HL-60/S4 treated with phorbol 12-myristate 13-acetate at 8.2 ng/mL for 4 days and 3 days (cell line): ENCODE measurements at regions not wholly inside any gene's neighbourhood (a gene's known extent, or its start where the extent isn't known, plus 50 kb on each side); places are given as distances from the start of the nearest gene placed in this dataset.

Experiments used
- in situ Hi-C: fragments of 300-500 bp; cut with MboI; formaldehyde crosslinking; loops from 2 replicates; pipeline ENCODE4 v1.15.0; 2022; ENCODE audit warnings: low sequenced_read_pairs

DNA sequence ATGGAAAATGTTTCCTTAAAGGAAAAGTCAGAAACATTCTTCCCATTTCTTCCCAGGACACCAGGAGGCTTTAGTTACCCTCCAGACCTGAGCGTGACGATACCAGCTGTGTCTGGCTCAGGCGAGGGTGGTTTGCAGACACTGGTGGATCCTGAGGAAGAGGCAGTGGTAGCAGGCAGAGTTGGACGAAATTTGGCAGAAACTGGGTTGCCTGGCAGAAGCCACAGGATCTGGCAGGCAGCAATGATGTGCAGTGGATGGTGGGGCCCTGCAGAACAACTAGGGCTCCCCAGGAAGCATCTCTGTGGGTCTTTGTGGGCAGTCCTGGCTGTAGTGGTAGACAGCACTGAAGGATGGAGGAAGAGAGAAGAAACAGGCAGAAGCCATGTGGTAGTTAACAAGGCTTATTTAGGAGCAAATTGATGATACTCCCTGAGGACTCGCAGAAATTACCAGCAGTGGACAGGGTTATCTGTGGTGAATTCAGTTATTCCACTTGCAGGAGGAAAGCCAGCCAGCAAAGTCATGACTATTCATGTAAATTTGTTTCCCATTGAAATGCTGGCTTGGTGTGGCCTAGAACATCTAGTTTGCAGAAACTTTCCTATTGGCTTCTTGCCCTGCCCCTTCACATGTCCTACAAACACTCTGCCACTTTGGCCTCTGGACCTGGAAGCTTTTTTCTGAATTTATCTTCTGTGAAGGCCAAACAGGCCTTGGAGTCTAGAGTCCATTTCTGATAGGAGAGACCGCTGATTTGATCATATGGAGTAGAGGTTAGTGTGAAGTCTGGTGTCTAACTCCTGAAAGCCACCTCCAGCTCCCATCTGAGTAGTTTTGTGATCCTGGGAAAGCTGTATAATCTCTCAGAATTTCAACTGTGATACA is 212.0 kb downstream of the DMRT2 start:
- in situ Hi-C loops = no loop called here

DNA sequence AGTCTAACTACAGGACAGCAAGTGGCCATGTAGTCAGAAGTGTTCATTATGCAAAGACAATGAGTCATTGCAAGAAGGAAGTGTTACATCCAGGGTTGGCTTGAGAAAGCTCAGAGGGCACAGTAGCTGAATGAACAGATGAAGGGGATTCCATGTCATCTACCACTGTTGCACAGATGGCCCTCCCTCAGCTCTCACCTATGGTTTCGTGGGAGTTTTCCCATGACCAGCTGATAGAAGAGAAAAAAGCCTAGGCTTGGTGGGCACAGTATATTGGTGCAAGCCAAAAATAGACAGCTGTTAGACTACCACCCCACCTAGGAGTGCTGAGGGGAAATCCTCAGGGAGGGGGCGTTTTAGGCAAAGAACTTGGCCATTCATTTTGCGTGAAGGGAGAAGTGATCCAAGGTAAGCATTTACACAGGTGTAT is 217.0 kb downstream of the DMRT2 start:
- in situ Hi-C loops = no loop called here

DNA sequence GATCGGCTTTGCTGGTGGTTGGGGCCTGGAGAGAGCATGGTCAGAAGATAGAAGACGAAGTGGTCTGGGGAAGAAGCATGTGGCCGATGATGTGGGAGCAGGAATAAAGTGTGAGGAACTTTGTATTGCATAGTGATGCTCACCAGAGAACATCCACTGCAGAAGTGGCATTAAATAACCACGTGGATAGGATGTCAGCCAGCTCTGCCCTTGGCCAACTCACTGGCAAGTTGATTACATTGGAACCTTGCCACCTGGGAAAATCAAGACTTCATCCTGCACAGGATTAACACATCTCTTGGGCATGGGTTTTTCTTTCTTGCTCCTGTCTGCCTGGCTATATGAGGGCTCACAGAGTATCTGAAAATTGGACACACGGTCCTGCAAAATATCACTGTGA is 217.4 kb downstream of the DMRT2 start:
- in situ Hi-C loops = no loop called here

DNA sequence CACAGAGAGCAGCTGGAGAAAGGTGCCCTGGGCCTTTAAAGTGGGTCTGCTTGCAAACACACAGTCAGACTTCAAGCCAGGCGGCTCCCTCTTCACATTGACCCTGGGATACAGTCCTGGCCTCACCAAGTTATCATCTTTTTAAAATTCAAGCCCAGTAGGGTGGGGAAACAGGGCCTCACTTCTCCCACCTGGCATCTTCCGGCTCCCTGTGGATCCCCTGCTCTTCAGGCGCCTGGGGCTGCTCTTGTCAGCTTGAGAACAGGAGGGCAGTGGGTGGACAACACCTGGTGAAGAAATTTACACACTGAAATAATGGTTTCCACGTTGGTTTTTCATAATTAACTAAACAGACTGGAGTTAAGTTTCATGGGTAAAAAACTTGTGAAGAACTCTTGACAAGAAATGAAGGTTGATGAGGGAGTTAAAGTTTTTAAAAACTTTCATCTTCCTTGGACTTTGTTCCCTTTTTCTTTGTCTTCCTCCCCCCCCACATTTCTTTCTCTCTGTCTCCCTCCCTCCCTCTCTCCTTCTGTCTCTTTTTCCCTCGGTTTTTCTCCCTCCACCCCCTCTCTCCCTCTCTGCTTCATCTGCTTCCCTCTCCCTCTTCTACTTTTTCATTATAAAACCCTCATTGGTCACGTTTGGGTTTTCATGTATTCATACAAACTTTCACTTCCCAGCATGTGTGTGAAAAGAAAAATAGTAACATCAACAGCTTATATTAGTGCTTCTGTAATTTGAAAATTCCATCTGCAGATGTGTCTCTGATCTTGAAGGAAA is 219.6 kb downstream of the DMRT2 start:
- in situ Hi-C loops = no loop called here

DNA sequence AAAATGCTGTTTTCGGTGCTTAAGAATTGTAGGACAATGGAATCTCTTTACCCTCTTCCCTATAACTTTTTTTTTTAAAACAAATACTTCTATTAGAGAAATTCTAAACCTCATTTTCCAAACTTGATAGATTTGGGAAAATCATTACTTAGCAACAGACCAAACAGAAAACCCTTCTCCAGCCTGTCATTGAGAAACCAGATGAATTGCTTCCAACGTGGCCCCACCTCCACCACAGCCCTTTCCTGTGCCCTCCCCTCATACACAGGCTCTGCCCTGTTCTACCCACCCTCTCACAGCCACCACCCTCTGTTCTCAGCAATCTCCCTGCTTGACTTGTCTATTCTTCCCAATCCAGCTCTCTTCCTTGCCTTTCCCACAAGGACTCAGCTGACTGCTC is 221.2 kb downstream of the DMRT2 start:
- in situ Hi-C loops = no loop called here

DNA sequence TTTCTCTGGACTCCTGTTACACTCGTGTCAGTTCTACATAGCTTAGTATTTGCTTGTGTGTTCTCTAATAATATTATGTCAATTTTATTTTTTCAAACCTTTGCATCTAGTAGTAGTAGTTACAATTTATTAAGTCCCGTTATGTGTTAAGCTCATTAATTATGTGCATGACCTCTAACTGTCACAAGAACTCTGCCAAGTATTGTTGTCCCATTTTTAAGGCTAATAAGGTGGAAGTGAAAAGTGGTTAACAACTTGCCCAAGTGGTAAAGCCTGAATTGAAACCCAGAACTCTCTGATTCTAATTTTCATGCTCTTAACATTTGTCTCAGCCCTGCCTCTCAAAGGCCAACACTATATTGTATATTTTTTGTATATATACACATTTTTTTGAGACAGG is 221.6 kb downstream of the DMRT2 start:
- in situ Hi-C loops = no loop called here

DNA sequence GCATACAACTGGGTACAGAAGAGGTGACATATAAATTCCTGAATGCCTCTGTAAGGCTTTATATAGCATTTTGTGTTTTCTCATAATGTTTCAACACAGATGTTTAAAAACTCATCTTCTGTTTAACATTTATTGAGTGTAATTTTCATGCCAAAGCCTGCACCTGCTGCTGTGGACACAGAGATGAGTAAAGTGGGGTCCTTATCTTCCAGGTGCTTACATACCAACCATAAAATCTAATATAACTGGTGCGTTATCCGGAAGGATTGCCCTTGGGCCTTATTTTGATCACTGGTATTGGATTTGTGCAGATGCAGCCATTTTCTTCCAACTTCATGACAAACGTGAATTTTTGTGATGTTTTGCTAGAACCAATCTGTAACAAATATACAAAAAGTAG is 222.3 kb downstream of the DMRT2 start:
- in situ Hi-C loops = no loop called here

DNA sequence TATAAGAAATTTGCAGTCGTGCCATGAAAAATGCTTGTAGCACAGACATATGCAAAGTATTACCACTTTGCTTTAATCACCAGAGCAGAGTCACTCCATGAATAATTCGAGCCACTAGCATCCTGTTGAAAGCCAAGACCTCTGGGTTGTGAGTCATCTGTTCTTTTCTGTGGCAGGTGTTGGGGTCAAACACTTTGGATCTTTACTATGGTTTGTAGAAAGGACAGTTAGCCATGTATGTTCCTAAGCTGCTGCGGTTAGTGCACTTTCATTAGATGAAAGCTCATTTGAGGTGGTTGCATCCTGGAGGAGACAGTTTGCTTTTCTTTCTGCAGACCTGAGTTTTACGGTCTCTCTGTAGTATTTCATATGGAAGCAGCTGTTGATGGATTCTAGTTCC is 223.7 kb downstream of the DMRT2 start:
- in situ Hi-C loops = no loop called here

DNA sequence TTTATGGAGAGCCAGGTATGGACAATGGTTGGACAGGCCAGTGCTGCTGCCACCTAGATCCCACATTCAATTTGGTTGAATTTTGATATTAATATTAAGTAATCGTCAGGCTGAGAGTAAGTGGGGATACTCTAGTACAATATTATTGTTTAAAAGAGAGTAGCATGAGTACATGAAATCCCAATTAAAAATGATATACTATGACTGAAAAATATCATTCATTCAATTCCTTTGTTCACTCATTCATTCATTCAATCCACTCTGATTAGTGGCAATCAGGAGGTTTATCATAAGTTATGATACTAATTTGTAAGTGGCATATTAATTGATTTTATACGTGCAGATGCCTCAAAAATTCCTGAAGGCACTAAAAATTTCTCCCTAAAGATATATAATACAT is 224.2 kb downstream of the DMRT2 start:
- in situ Hi-C loops = no loop called here

DNA sequence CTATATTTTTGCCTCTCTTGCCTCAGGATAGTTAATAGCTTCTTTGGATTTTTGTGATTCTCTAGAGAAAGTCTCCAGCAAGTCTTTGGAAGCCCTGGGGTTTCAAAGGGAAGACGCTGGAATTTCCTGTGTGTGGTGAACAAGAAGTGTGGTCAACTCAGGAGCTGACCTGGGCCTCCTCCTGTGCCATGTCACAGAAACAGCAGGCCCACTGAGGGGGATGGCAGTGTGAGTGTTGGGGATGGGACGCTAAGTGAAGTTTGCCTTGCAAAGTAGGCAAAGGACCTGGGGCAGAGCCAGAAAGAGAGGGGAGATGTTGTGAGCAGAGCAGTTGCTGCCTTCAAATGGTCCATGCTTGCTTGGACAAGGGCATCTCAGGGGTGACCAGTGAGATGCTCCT is 226.3 kb downstream of the DMRT2 start:
- in situ Hi-C loops = no loop called here

DNA sequence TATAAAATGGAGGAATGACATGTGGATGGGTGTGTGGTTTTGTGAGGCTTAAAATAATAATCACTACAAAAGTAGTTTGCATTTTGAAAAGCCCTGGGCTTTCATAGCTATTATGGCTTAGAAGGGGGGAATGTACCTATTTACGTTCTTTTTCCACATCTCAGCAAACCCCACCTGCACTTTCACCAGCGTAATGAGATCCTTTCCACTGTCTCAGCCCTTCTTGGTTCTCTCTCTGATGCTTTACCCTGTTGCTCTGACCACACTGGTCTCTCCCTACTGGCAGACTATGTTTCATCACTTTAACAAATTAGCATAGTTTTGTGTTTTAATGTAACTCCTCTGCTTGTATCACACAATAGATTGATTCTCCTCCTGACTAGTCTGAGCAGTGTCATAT is 234.6 kb downstream of the DMRT2 start:
- in situ Hi-C loops = no loop called here

DNA sequence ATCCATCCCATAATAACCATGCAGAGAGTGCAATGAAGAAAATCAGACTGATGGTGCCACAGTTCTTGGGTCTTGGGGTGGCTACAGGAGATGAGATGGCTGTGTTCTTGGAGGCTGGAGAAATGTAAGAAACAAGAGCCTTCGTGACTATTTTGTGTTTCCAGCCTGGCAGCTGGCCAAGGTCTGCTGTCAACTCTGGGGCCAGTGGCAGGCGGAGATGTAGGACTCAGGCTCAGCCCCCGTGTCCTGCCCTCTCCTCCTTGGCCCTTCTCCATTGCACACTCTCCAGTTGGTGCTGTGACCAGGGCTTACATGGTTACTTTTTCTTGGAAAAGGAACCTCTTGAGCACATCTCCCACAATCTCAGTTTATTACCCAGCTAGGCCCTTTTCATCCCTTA is 235.4 kb downstream of the DMRT2 start:
- in situ Hi-C loops = no loop called here

DNA sequence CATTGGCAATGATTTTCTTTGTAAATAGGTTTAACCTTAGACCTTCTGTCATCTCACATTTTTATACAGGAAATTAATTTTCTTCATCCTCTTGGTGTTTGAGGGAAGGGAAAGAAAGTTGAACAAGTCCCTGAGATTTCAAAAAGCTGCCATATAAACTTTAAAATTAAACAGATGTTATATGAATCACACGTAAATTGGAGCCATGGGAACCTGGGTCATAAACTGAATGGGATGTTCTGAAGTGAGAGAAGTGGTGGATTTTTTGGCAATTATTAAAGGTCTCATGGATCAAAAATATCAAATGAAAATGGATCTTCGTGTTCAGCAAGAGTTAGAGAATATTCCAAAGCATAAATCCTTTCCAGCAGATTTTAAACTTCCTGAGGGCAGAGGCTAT is 242.2 kb downstream of the DMRT2 start:
- in situ Hi-C loops = no loop called here

DNA sequence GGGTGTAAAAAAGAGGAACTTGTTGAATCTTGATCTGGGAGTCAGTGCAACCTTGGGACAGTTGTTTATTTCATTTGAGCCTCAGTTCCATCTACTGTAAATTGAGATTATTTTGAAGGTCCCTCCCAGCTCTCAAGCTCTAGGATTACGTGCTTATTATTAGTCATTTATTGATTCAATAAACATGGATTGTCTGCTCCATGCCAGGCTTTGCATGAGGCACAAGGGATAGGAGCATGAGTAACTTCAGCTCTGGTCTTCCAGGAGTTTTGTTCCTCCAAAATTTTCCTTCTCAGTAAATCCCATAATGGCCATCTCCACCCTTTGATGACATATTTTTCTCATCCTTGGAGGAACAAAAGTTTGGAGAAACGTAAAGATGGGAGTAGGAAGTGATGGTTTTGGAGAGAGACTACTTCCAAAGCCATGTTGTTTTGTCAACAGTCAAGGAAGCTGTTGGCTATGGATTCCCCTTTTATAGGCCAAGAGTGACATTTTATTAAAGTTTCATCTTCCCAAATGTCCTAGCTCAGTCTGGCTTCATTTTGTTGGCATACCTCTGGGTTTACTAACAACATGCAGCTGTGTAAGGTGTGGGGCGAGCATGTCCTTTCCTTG is 244.6 kb downstream of the DMRT2 start:
- in situ Hi-C loops = no loop called here

DNA sequence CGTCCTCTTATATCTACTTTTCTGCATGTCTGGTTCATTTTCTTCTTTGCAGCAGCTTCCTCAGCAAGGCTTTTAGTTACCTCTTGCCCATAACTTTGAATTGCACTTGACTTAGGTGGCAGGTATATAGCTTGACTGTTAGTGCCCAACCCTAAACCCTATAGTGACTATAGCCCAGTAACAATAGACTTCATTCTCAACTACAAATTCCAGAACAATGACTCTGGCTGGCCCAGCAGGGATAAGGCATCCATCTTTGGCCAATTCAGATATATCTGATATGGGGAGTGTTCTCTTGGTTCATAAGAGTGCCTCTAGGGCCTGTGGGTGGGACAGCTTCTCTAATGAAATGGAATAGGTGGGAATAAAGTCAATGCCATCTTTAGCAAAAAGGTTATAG is 246.2 kb downstream of the DMRT2 start:
- in situ Hi-C loops = no loop called here

DNA sequence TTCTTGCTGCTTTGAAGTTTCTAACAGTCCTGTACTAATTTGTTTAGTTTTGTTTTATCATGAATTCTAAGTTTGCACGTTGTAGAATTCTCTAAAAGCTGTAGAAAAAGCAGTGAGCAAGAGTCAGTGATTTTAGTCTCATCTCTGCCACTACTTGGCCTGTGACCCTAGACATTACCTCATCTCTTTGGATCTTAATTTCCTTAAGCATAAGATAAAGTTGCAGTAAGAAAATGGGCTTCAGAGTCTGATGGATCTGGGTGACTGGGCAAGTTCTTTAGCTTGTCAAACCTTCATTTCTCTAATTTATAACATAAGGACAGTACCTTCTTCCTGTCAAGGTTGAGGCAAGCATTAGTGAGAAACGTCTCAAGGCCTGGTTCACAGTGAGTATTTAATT is 247.9 kb downstream of the DMRT2 start:
- in situ Hi-C loops = no loop called here

DNA sequence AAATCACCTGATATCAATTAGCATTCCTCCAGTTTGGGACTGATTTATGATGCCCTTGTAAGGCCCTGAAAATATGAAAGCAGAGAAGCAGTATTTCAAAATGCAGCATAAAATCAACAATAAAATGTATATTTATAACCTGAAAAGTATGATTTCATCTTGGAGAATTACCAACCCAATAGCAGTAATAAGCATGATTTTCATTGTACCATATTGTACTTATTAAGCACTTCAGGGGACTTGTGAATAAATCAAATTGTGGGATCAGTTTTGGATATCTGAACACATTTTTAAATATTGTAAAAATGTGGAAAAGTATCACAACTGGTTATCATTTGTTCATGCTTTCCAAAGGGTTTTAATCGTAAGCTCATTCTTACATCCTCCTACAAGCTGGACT is 250.8 kb downstream of the DMRT2 start:
- in situ Hi-C loops = no loop called here

DNA sequence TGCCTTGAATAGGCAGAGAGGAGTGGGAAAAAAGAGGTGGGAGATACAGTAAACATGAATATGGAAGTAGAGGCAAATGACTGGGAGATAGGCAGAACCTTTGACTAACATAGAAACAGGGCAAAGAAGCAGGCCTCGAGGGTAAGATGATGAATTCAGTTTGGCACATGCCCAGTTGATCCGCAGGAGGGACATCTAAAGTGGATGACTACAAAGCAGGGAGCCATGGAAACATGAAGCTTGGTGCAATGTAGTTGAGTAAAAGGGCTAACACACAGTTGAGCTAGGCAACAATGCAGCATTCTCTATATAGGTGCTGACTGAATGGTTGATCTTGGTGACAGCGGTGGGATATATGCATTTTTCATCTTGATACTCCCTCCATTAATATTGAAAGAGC is 253.8 kb downstream of the DMRT2 start:
- in situ Hi-C loops = no loop called here

DNA sequence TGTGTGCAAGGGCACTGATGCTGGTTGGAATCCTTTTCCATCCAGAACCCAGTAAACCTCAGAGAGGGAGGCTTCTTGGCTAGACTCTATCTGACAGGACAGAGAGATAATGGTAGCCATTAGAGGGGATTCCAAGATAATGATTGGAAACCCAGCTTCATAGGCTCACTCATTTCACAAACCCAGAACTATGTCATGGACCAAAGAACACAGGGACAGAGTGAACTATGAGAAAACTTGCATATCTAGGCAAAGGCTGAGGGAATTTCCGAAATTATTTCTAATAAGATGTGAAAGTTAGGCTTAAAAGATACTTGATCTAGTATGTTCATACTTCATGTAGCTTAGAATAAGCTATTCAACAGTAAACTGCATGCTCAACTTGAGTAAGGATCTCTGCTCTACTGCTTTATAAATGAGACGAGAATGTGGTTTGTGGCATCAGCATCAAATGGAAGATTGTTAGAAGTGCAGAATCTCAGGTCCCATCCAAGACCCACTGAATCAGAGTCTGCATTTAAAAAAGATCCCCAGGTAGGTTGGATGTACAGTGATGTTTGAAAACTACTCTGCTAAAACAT is 261.4 kb downstream of the DMRT2 start:
- in situ Hi-C loops = no loop called here

DNA sequence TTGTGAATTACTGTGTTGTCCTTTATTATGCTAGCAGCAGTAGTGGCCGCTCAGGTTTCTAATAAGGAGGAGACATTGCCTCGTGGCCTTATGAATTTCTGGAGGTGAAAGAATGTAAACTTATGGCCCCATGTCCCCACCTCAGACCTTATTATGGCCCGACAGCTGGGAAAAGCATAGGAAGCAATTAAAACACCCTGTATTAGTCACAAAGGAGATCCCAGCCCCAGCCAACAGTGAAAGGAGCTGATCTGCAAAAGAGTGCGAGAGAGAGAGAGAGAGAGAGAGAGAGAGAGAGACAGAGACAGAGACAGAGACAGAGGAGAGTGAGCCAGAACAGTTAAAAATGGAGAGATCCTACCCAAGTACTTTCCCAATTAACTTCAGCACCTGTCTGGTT is 269.3 kb downstream of the DMRT2 start:
- in situ Hi-C loops = no loop called here

DNA sequence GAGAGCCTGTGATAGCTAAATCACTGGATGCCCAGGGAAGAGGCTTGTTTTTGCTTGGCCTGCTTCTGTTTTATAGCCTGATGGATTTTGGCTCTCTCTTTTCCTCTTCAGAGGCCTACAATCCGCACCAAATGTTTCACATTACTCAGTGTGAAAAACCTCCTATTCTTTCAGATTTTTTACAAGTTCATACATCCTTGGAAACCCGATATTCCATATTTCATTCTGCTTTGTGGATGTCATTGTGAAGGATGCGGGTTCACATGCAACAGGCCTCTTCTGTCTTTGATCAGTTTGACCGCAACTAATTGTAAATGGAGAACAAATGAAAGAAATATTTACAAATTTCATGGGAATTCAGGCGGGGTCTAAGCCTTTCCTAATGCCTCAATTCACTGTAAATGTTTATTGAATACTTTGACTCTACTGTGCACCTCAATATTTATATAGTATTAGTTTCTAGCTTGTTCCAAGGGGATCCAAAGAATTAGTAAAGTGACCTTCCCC is 269.9 kb downstream of the DMRT2 start:
- in situ Hi-C loops = no loop called here
